GM18502 (cell line): ENCODE measurements at regions not wholly inside any gene's neighbourhood (a gene's known extent, or its start where the extent isn't known, plus 50 kb on each side); places are given as distances from the start of the nearest gene placed in this dataset.
"Not testable (repeated sequence)": the region's sequence is repeated elsewhere in the genome, so short reads cannot be mapped to it uniquely, and the experiment has no call there.

ENCODE experiments used
- ATAC-seq: cut with Tn5 transposase; IDR thresholded peaks from one replicate; pipeline ENCODE4 v1.9.1; 2021; ENCODE audit warnings: mild to moderate bottlenecking; ENCODE audit not compliant: unreplicated experiment, poor library complexity

GRCh38 chr12:75767957-75768356 is 256.5 kb upstream of the KRR1 start:
- no peak for ATAC-seq

DNA sequence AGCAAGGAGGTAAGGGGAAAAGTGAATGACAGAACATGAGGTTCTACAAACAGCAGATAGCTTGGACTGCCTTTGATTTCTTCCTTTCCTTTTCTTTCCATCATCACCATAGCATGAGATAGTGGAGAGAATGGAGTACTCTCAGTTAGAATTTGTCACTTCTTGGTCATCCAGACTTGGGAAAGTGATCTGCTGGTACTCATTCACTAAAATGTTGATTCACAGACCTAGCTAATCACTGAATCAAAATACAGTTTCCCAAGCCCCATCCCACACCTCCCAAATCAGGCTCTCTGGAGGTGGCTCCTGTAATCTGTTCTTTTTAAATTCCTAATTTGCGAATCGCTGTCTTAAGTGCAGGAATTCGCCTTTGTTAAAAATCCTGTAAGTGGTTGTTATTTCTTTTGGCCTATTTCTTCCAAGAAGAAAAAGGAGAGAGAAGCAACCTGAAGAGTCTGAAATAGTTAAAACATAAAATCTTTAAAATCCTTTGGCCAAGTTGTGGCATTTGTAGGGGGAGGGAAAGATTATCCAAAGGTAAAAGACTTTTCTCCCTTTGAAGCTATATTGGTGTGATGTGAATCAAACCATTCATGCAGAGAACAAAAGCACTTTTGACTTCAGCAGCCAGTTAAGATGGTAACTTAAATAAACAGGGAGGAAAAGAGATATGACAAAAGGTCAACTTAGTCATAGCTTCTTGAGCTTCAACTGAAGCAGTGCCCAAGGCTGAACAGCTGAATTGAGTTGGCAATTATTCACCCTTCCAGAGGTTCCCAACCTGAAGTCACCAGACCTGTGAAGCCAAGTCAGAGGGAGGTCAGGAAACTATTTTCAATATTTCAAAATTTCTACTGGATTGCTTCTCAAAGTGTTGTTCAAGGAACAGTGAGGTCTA is 255.1 kb upstream of the KRR1 start:
- no peak for ATAC-seq

DNA sequence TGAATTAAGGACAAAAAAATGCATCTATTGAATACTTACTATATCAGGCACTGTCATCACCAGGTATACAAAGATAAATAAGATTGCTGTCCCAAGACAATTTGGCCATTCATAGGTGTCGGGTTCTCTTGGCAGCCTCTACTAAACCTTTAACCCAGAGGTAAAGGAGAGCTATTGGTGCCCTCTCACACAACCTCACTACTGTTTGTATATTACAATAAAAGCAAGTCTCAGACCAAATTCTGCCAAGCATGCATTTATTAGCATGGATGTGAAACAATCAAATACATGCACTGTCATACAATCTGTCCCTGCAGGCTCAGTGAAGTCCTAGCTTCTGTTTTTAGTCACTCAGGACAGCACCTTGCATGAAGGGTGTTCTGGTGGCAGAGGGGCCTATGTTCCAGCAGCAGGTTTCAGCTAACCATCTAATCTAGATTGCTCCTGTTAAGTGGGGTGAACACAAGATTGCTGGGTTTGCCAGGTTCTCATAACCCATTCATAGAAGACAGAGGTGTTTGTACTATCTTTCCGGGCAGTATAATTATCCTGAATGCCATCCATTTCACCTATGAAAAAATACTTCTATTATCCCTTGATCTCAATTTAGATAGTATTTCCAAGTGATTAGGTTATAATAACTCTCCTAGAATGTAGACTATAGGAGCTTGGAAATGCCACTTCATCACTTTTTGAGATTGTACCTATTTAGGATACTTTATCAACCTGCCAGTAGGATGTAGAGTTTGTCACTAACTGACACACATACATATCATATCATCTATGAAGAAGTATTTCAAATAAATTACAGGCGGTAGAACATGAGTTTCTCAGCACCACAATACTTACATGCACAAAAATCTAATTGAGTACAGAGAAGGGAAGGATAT is 254.0 kb upstream of the KRR1 start:
- ATAC-seq = no peak

- ATAC-seq = no peak
These were observed 252.9 kb upstream of the KRR1 start for GRCh38 chr12:75764091-75764841.

- no peak for ATAC-seq
These were observed 249.3 kb upstream of the KRR1 start for GRCh38 chr12:75760573-75761294.

- no peak for ATAC-seq
These were observed 248.6 kb upstream of the KRR1 start for GRCh38 chr12:75759842-75760572.

- ATAC-seq = no peak
These were observed 247.8 kb upstream of the KRR1 start for GRCh38 chr12:75759196-75759595.

GRCh38 chr12:75756771-75757170 is 245.4 kb upstream of the KRR1 start:
- no peak for ATAC-seq

- ATAC-seq = no peak
These were observed 244.7 kb upstream of the KRR1 start for GRCh38 chr12:75756111-75756510.

GRCh38 chr12:75754698-75755097 is 243.3 kb upstream of the KRR1 start:
- no peak for ATAC-seq

GRCh38 chr12:75754141-75754540 is 242.7 kb upstream of the KRR1 start:
- no peak for ATAC-seq

DNA sequence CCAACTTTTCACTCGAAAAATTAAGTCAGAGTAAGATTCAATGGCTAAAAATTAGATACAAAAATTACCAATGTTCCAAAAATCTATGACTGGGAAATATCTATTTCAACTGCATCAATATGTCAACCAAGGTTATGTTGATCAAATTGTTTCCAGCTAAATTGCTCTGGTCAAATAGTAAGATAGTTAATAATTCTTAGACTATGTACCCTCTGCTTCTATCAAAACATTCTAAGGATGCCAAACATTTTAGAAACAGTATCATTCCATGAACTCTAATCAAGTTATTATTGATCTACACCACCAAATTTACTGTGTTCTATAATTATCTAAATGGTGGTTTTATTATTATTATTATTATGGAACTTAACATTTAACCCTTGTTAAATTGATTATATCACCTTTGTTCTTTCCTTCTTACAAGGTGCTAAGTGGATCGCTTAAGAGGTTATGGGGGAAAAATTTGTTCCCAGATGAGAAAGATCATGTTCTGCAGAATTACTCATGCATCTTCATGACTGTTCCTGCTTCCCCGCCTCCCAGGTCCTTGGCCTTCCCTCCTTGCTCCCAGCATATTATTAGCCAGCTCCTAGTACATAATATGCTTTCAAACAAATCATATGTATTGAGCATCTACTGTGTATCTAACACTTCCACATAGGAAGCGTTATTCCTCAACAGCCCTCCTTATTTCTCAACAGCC is 240.5 kb upstream of the KRR1 start:
- no peak for ATAC-seq

GRCh38 chr12:75750716-75751306 is 239.4 kb upstream of the KRR1 start:
- ATAC-seq = no peak

- not testable (repeated sequence) for ATAC-seq
These were observed 237.6 kb upstream of the KRR1 start for GRCh38 chr12:75748990-75749389.

DNA sequence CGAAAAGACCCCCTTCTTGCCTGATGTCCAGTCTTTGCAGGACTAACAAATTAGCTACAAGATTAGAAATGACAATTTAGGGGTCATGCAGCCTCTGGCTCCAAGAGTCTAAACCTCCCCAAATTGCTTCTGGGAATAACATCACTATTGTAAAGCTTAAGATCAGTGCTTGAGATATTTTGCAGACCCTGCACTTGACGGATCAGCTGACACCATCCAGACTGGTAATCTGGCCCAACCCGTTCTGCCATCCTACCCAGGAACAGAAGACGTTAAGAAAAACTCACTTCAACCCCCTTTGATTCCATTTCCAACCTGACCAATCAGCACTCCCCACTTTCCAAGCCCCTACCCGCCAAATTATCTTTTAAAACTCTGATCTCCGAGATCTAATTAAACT is 236.7 kb upstream of the KRR1 start:
- ATAC-seq = no peak

GRCh38 chr12:75747572-75748021 is 236.2 kb upstream of the KRR1 start:
- ATAC-seq = no peak

DNA sequence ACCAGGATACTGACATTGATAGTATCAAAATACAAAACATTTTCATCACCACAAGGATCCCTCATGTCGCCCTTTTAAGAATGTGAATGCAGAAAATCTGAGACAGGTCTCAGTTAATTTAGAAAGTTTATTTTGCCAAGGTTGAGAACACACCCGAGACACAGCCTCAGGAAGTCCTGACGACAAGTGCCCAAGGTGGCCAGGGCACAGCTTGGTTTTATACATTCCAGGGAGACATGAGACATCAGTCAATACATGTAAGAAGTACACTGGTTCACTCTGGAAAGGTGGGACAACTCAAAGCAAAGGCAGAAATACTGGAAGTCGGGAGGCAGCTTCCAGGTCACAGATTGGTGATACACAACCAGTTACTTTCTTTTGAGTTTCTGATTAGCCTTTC is 235.2 kb upstream of the KRR1 start:
- ATAC-seq = no peak

- ATAC-seq = no peak
These were observed 233.3 kb upstream of the KRR1 start for GRCh38 chr12:75744607-75745256.
